ENCODE measurements at regions not wholly inside any gene's neighbourhood (a gene's known extent, or its start where the extent isn't known, plus 50 kb on each side); places are given as distances from the start of the nearest gene placed in this dataset.

DNA sequence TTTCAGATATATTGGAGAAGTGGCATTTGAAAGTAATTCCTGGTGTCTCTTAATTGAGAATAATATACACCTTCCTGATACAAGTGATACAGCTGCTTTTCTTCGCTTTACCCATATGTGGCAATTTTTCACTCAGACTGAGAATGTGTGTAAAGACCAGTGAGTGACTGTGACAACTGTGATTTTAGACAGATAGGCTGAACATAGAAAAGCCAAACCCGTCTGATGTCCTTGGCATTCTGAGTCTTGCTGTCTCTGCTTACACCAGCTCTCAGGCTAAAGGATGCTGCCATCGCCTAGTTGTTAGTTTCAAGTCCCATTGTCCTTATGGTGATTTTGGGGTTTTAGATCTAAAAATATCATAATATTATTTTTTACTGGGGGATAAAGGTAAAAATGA lies 492.6 kb downstream of the RFC3 start:
- Histone ChIP-seq H3K4me1 (ENCODE audit: insufficient read depth, low read length) (no peaks in the 10 kb centered on the region), H3K36me3 (ENCODE audit: insufficient read depth, low read length) (no peaks in the 10 kb centered on the region), H3K9me3 (ENCODE audit: low read length) (no peaks in the 10 kb centered on the region), H3K27ac (ENCODE audit: low read depth, low read length) (no peak overlapping the region), H3K27me3 (ENCODE audit: insufficient read depth, low read length, poor library complexity, severe bottlenecking) (no peaks in the 10 kb centered on the region), H3K4me3 (ENCODE audit: low read length) (no peak overlapping the region)
- Mint-ChIP-seq H3K4me1 (no peaks in the 10 kb centered on the region), H3K36me3 (no peaks in the 10 kb centered on the region), H3K4me3 (no peak overlapping the region), H3K27me3 (no peaks in the 10 kb centered on the region), H3K9me3 (peaks cover 0 to 7% (median 0%) of the 10 kb centered on the region in 5 donors), H3K27ac (no peak overlapping the region)
- no peak for DNase-seq
- ChIA-PET CTCF (no interaction called here), POLR2A (no interaction called here)

DNA sequence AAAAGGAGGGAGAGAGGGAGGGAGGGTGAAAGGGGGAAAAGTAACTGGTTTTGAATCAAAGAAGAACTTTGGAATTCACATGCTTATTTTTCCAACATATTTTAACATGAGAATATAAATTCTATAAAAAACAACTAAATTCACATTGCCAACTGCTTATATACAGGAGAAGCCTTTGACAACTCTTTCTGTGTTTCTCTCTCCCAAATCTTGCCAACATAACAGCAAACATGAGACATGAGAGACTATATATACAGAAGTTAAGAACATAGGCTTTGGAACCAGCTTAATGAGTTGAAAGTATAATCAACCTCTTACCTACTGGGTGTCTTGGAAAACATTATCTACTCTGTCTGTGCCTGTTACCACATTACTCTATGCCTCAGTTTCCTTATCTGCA lies 493.3 kb downstream of the RFC3 start:
- Histone ChIP-seq H3K27me3 (ENCODE audit: insufficient read depth, low read length, poor library complexity, severe bottlenecking) (no peaks in the 10 kb centered on the region), H3K36me3 (ENCODE audit: insufficient read depth, low read length) (no peaks in the 10 kb centered on the region), H3K9me3 (ENCODE audit: low read length) (no peaks in the 10 kb centered on the region), H3K4me1 (ENCODE audit: insufficient read depth, low read length) (no peaks in the 10 kb centered on the region), H3K27ac (ENCODE audit: low read depth, low read length) (no peak overlapping the region), H3K4me3 (ENCODE audit: low read length) (no peak overlapping the region)
- no peaks in the 10 kb centered on the region for H3K27me3 Mint-ChIP-seq
- H3K4me3 Mint-ChIP-seq, result no peak overlapping the region
- H3K27ac Mint-ChIP-seq, result no peak overlapping the region
- no peak for DNase-seq
- H3K36me3 Mint-ChIP-seq, result no peaks in the 10 kb centered on the region
- peaks cover 0 to 9% (median 0%) of the 10 kb centered on the region in 5 donors for H3K9me3 Mint-ChIP-seq
- CTCF ChIA-PET, result no interaction called here
- POLR2A ChIA-PET, result no interaction called here
- H3K4me1 Mint-ChIP-seq, result no peaks in the 10 kb centered on the region

DNA sequence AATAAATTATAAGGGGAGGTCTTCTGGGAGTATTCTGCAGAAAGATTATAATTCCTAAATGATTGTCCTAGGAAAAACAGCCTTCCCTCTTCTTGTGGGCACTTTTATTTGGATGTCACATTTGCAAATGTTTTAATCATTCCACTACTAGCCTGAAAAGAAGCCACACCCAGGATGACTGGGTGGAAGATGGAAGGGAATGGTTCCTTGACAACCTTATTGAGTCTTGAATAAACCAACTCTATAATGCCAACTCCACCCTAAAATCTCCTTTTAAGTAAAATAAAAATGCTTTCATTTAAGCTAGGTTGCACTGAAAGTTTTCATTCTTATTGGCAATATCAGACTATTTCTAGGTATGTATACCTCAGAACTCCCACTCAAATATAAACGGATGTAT lies 494.6 kb downstream of the RFC3 start:
- Histone ChIP-seq H3K9me3 (ENCODE audit: low read length) (no peaks in the 10 kb centered on the region), H3K27ac (ENCODE audit: low read depth, low read length) (no peak overlapping the region), H3K4me1 (ENCODE audit: insufficient read depth, low read length) (no peaks in the 10 kb centered on the region), H3K36me3 (ENCODE audit: insufficient read depth, low read length) (no peaks in the 10 kb centered on the region), H3K27me3 (ENCODE audit: insufficient read depth, low read length, poor library complexity, severe bottlenecking) (no peaks in the 10 kb centered on the region), H3K4me3 (ENCODE audit: low read length) (no peak overlapping the region)
- POLR2A ChIA-PET, result no interaction called here
- DNase-seq, result no peak
- Mint-ChIP-seq H3K9me3 (peaks cover 0 to 12% (median 2%) of the 10 kb centered on the region in 5 donors), H3K27ac (no peak overlapping the region), H3K36me3 (no peaks in the 10 kb centered on the region), H3K4me1 (no peaks in the 10 kb centered on the region), H3K4me3 (no peak overlapping the region), H3K27me3 (no peaks in the 10 kb centered on the region)
- CTCF ChIA-PET, result no interaction called here

DNA sequence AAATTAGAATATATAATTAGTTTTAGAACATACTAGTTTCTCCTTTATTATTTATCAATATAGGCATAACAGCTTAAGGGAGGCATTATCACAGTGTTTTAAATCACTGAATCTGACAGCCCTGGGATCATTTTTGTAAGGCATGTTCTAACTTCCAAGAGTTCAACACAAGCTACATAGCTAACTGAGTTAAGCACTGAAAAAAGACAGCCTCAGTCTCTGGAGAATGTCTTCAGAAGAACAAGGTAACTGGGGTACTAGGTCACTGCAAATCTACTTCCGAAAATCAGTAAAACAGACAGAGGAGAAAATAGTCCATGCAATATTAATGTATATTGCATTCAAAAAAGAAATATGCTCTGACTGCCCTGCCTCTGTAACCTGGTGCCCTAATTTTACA lies 502.1 kb downstream of the RFC3 start:
- Histone ChIP-seq H3K9me3 (ENCODE audit: low read length) (no peaks in the 10 kb centered on the region), H3K27me3 (ENCODE audit: insufficient read depth, low read length, poor library complexity, severe bottlenecking) (no peaks in the 10 kb centered on the region), H3K36me3 (ENCODE audit: insufficient read depth, low read length) (no peaks in the 10 kb centered on the region), H3K4me1 (ENCODE audit: insufficient read depth, low read length) (no peaks in the 10 kb centered on the region), H3K27ac (ENCODE audit: low read depth, low read length) (no peak overlapping the region), H3K4me3 (ENCODE audit: low read length) (no peak overlapping the region)
- H3K4me1 Mint-ChIP-seq, result no peaks in the 10 kb centered on the region
- H3K27me3 Mint-ChIP-seq, result no peaks in the 10 kb centered on the region
- CTCF ChIA-PET, result no interaction called here
- no peak for DNase-seq
- H3K36me3 Mint-ChIP-seq, result no peaks in the 10 kb centered on the region
- no peak overlapping the region for H3K4me3 Mint-ChIP-seq
- no peak overlapping the region for H3K27ac Mint-ChIP-seq
- POLR2A ChIA-PET, result no interaction called here
- peaks cover 0 to 16% (median 2%) of the 10 kb centered on the region in 5 donors for H3K9me3 Mint-ChIP-seq

DNA sequence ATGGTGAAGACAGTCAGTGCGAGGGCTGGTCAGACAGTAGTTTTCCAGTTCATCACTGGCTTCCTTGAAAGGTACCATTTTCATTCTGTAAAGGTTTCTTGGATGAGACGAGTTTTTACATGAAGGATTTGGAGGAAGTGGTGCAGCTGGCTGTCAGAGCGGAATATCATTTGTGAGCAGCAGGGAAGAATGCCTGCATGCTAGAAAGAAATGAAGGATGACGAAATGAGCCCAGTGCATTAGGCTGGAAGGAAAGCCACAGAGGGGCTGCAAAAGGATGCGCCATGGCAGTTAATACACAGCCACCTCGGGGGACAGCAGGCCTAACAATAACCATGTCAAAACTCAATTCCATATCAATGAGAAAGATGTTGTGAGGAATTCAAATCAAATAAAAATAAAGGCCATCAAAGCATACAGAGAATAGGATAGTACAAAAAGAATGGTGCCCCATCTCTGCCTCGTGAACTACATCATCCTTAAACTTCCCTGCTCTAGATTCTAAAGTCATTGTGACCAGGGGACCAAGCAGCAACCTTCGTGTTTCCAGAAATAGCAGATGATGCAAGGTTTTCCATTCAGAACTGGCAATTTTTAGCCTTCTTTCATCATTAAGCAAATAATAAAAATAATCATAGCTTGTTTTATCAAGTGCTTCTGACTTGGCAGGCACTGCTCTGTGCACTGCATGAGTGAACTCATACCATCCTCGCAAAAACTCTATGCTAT lies 504.2 kb downstream of the RFC3 start:
- Mint-ChIP-seq H3K9me3 (peaks cover 0 to 4% (median 0%) of the 10 kb centered on the region in 5 donors), H3K27me3 (no peaks in the 10 kb centered on the region), H3K4me3 (no peak overlapping the region), H3K4me1 (no peaks in the 10 kb centered on the region), H3K36me3 (no peaks in the 10 kb centered on the region), H3K27ac (no peak overlapping the region)
- Histone ChIP-seq H3K4me1 (ENCODE audit: insufficient read depth, low read length) (no peaks in the 10 kb centered on the region), H3K9me3 (ENCODE audit: low read length) (no peaks in the 10 kb centered on the region), H3K27me3 (ENCODE audit: insufficient read depth, low read length, poor library complexity, severe bottlenecking) (no peaks in the 10 kb centered on the region), H3K4me3 (ENCODE audit: low read length) (no peak overlapping the region), H3K27ac (ENCODE audit: low read depth, low read length) (no peak overlapping the region), H3K36me3 (ENCODE audit: insufficient read depth, low read length) (no peaks in the 10 kb centered on the region)
- ChIA-PET POLR2A (no interaction called here), CTCF (no interaction called here)
- DNase-seq, result no peak

DNA sequence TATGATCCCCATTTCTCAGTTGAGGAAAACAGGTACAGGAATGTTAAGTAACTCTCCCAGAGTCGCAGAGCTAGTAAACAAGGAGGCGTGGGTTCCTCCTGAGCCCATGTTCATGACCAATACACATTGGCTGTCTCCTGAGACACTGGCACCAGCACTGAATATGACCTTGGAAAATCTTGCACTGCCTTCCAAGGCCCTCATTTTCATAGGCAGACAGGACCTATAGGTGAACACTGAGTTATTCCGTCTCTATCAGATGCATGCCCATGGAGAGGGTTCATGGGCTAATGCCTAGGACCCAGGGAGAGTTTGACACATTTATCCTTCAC lies 504.8 kb downstream of the RFC3 start:
- DNase-seq, result no peak
- ChIA-PET CTCF (no interaction called here), POLR2A (no interaction called here)
- no peaks in the 10 kb centered on the region for H3K27me3 Mint-ChIP-seq
- no peaks in the 10 kb centered on the region for H3K4me1 ChIP-seq (ENCODE audit: insufficient read depth, low read length)
- H3K4me1 Mint-ChIP-seq, result no peaks in the 10 kb centered on the region
- H3K27me3 ChIP-seq (ENCODE audit: insufficient read depth, low read length, poor library complexity, severe bottlenecking), result no peaks in the 10 kb centered on the region
- no peak overlapping the region for H3K4me3 Mint-ChIP-seq
- H3K9me3 Mint-ChIP-seq, result peaks cover 0 to 4% (median 0%) of the 10 kb centered on the region in 5 donors
- no peaks in the 10 kb centered on the region for H3K9me3 ChIP-seq (ENCODE audit: low read length)
- H3K4me3 ChIP-seq (ENCODE audit: low read length), result no peak overlapping the region
- H3K27ac ChIP-seq (ENCODE audit: low read depth, low read length), result no peak overlapping the region
- no peak overlapping the region for H3K27ac Mint-ChIP-seq
- H3K36me3 ChIP-seq (ENCODE audit: insufficient read depth, low read length), result no peaks in the 10 kb centered on the region
- no peaks in the 10 kb centered on the region for H3K36me3 Mint-ChIP-seq

DNA sequence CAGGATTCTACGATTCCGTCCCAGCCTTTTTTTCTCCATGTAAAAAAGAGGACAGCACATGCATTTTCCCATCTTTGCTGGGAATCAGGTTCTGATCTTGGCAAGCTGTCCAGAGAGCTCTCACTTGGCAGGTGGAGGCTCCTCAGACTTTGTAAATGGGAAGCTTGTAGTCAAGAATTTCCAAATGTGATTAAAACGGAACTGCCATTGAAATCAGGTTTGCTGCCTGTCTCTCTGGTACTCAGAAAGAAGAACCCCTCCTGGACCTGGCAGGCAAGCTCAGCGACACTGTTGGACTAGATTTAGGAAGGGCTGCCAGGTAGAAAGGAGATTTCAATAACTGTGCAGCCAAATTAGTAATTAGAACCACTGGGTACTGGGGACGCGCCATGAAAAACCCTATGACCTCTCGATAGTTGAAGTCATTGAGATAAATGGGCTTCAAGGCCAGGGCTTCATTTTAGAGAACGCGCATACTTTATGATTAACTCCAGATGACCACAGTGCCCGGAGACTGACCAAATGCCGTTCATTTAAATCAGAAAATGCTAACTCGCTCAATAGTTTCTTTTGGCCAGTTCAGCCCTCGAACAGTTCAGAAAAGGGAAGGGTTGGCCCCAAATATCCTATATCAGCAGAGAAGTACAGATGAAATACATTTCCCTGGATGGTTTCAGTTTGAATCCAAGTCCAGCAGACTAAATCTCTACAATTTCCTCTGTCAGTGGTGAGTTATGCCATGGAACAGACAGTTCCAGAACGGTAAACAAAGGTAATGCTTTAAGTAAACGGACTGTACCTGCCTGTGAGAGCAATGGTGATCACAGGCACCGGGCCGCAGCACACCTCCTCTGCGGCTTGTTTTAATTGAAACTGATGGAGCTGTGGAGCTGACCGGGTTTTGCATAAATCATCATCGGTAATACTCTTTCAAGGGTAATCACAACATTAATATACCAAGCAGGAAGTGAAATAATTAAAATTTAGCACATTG lies 517.4 kb downstream of the RFC3 start:
- H3K4me3 ChIP-seq (ENCODE audit: low read length), result no peak overlapping the region
- DNase-seq, result no peak
- no peaks in the 10 kb centered on the region for H3K9me3 ChIP-seq (ENCODE audit: low read length)
- H3K4me3 Mint-ChIP-seq, result no peak overlapping the region
- no peaks in the 10 kb centered on the region for H3K27me3 Mint-ChIP-seq
- H3K36me3 ChIP-seq (ENCODE audit: insufficient read depth, low read length), result no peaks in the 10 kb centered on the region
- H3K4me1 ChIP-seq (ENCODE audit: insufficient read depth, low read length), result no peaks in the 10 kb centered on the region
- no peak overlapping the region for H3K27ac ChIP-seq (ENCODE audit: low read depth, low read length)
- no peaks in the 10 kb centered on the region for H3K4me1 Mint-ChIP-seq
- H3K9me3 Mint-ChIP-seq, result peaks cover 0 to 24% (median 10%) of the 10 kb centered on the region in 5 donors
- no peak overlapping the region for H3K27ac Mint-ChIP-seq
- no peaks in the 10 kb centered on the region for H3K27me3 ChIP-seq (ENCODE audit: insufficient read depth, low read length, poor library complexity, severe bottlenecking)
- ChIA-PET CTCF (no interaction called here), POLR2A (no interaction called here)
- H3K36me3 Mint-ChIP-seq, result no peaks in the 10 kb centered on the region

DNA sequence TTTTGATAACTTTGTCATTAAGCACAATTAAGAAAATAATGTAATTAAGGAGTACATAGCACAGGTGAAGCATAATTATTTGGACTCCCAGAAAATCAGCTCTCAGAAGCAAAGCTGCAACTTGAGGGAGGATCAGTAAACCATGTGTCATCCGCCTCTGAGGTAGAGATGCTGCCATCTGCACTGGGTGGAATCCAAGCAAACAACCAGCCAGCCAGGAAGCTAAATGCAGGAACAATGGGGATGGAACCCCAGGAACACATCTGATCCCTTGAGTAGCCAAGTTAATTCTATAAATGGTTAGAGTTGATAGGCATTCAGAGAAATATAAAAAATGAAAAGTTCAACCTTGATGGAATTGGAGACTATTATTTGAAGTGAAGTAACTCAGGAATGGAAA lies 520.2 kb downstream of the RFC3 start:
- no peak overlapping the region for H3K27ac Mint-ChIP-seq
- H3K4me1 Mint-ChIP-seq, result no peaks in the 10 kb centered on the region
- H3K27me3 Mint-ChIP-seq, result no peaks in the 10 kb centered on the region
- H3K27me3 ChIP-seq (ENCODE audit: insufficient read depth, low read length, poor library complexity, severe bottlenecking), result no peaks in the 10 kb centered on the region
- ChIA-PET POLR2A (no interaction called here), CTCF (no interaction called here)
- no peaks in the 10 kb centered on the region for H3K36me3 ChIP-seq (ENCODE audit: insufficient read depth, low read length)
- no peaks in the 10 kb centered on the region for H3K4me1 ChIP-seq (ENCODE audit: insufficient read depth, low read length)
- H3K9me3 ChIP-seq (ENCODE audit: low read length), result no peaks in the 10 kb centered on the region
- H3K9me3 Mint-ChIP-seq, result peaks cover 0 to 11% (median 8%) of the 10 kb centered on the region in 5 donors
- no peak overlapping the region for H3K4me3 Mint-ChIP-seq
- DNase-seq, result no peak
- H3K4me3 ChIP-seq (ENCODE audit: low read length), result no peak overlapping the region
- H3K27ac ChIP-seq (ENCODE audit: low read depth, low read length), result no peak overlapping the region
- H3K36me3 Mint-ChIP-seq, result no peaks in the 10 kb centered on the region

Data from CD8-positive, alpha-beta memory T cell (primary cell).